Endodermal cell (in vitro differentiated cells): ENCODE measurements at regions not wholly inside any gene's neighbourhood (a gene's known extent, or its start where the extent isn't known, plus 50 kb on each side); places are given as distances from the start of the nearest gene placed in this dataset.

Experiments
- DNase-seq: peaks from one replicate; pipeline ENCODE4 v3.0.0-alpha.2; 2017
- H3K27ac ChIP-seq: 2 replicates; pipeline ENCODE4 v1.5.1; 2013; ENCODE audit warnings: mild to moderate bottlenecking, low read depth, low read length, moderate library complexity
- H3K27me3 ChIP-seq: 2 replicates; pipeline ENCODE4 v1.6.1; 2013; ENCODE audit warnings: mild to moderate bottlenecking, low read length, moderate library complexity; ENCODE audit not compliant: insufficient read depth, control insufficient read depth, poor library complexity, severe bottlenecking
- H3K36me3 ChIP-seq: 2 replicates; pipeline ENCODE4 v1.7.0; 2013; ENCODE audit warnings: mild to moderate bottlenecking, low read length, moderate library complexity; ENCODE audit not compliant: control insufficient read depth, insufficient read depth
- H3K4me1 ChIP-seq: one replicate; pipeline ENCODE4 v1.7.0; 2013; ENCODE audit warnings: low read length; ENCODE audit not compliant: control insufficient read depth, insufficient read depth
- H3K4me3 ChIP-seq: 2 replicates; pipeline ENCODE4 v1.5.1; 2013; ENCODE audit warnings: mild to moderate bottlenecking, low read length, moderate library complexity
- H3K9ac ChIP-seq: 2 replicates; pipeline ENCODE4 v1.6.1; 2013; ENCODE audit warnings: mild to moderate bottlenecking, low read length, moderate library complexity; ENCODE audit not compliant: poor library complexity, severe bottlenecking; ENCODE audit errors: extremely low read depth
- H3K9me3 ChIP-seq: 2 replicates; pipeline ENCODE4 v1.6.1; 2013; ENCODE audit warnings: mild to moderate bottlenecking, low read length, moderate library complexity; ENCODE audit not compliant: control insufficient read depth
- H3K27ac Mint-ChIP-seq: 2 replicates; pipeline ENCODE4 v1.8.0; 2020; ENCODE audit warnings: mixed read lengths
- H3K27me3 Mint-ChIP-seq: 2 replicates; pipeline ENCODE4 v1.8.0; 2021; ENCODE audit warnings: mild to moderate bottlenecking, mixed read lengths; ENCODE audit not compliant: insufficient read depth
- H3K36me3 Mint-ChIP-seq: 2 replicates; pipeline ENCODE4 v1.8.0; 2020; ENCODE audit warnings: low read depth, mixed read lengths
- H3K4me1 Mint-ChIP-seq: 2 replicates; pipeline ENCODE4 v1.8.0; 2020; ENCODE audit warnings: mixed read lengths
- H3K4me3 Mint-ChIP-seq: 2 replicates; pipeline ENCODE4 v1.8.0; 2020; ENCODE audit warnings: mild to moderate bottlenecking, moderate library complexity, mixed read lengths
- H3K9me3 Mint-ChIP-seq: 2 replicates; pipeline ENCODE4 v1.8.0; 2020; ENCODE audit warnings: mild to moderate bottlenecking, mixed read lengths
- WGBS, 2 experiments: methylation state at CpG; one replicate each; pipeline versions ENCODE4 v1.1.5 to v1.1.7; 2013; ENCODE audit warnings: missing lambda C conversion rate in 2 of 2, mixed read lengths in 1 of 2; ENCODE audit not compliant: insufficient coverage in 1 of 2, insufficient read length in 1 of 2; 5-methylcytosine and 5-hydroxymethylcytosine counted together
- TF ChIP-seq, protein P1 (sequence below): fragments of 200-600 bp; sonication (generic); conservative IDR thresholded peaks from 2 replicates; pipeline ENCODE4 v1.5.0; 2021; ENCODE audit warnings: antibody characterized with exemption, mild to moderate bottlenecking

DNA sequence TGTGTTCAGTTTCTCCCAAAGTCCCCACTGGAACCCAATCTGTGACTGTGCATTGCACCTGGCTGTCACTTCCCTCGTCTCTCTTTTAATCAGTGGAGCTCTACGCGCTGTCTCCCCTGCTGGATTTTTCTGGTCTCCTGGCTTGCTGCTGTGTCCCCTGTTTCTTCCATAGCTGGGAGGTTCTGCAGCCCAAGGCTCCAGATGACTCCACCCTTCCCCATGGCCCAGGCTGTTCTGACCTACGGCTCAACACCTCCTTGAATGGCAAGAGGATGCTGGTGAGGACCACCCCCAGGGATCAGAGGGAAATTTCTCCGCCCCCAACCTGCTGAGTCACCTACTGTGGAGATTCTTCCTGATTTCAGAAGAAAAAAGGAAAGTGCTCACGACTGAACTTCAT, 961.4 kb upstream of the ZNF722 start:
- TF ChIP-seq, protein P1, sequence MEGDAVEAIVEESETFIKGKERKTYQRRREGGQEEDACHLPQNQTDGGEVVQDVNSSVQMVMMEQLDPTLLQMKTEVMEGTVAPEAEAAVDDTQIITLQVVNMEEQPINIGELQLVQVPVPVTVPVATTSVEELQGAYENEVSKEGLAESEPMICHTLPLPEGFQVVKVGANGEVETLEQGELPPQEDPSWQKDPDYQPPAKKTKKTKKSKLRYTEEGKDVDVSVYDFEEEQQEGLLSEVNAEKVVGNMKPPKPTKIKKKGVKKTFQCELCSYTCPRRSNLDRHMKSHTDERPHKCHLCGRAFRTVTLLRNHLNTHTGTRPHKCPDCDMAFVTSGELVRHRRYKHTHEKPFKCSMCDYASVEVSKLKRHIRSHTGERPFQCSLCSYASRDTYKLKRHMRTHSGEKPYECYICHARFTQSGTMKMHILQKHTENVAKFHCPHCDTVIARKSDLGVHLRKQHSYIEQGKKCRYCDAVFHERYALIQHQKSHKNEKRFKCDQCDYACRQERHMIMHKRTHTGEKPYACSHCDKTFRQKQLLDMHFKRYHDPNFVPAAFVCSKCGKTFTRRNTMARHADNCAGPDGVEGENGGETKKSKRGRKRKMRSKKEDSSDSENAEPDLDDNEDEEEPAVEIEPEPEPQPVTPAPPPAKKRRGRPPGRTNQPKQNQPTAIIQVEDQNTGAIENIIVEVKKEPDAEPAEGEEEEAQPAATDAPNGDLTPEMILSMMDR, result no peak
- no peak overlapping the region for H3K4me3 ChIP-seq
- no peaks in the 10 kb centered on the region for H3K27me3 ChIP-seq
- Mint-ChIP-seq H3K9me3 (peaks cover 46% of the 10 kb centered on the region), H3K27me3 (no peaks in the 10 kb centered on the region), H3K27ac (no peak overlapping the region), H3K4me3 (no peak overlapping the region), H3K4me1 (no peaks in the 10 kb centered on the region), H3K36me3 (peaks cover 3% of the 10 kb centered on the region)
- DNase-seq, result no peak
- H3K9me3 ChIP-seq, result peaks cover 82% of the 10 kb centered on the region
- no peaks in the 10 kb centered on the region for H3K4me1 ChIP-seq
- 36 to 56% methylated on average over 2 to 6 of the region's 6 CpGs for WGBS, 2 experiments
- H3K9ac ChIP-seq, result no peak overlapping the region
- no peak overlapping the region for H3K27ac ChIP-seq
- H3K36me3 ChIP-seq, result no peaks in the 10 kb centered on the region

DNA sequence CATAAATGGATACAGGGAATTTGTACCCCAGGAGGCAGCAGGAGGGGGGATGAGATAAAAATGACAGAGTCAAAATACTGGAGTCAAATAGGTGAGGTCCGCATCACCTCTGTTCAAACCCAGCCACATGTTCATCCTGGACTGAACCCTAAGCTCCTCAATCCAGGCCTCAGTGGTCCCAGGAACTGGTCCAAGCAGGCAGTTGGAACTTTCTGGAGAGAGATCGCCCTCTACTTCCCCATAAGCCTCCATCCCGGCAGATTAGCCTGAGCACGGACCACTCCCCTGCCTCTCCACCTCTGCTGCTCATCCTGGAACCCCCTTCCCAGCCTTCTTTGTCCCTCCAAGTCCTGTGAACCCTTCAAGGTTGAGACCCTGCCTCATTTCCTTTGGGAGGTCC, 959.7 kb upstream of the ZNF722 start:
- Histone ChIP-seq H3K4me3 (no peak overlapping the region), H3K4me1 (no peaks in the 10 kb centered on the region), H3K36me3 (no peaks in the 10 kb centered on the region), H3K27me3 (no peaks in the 10 kb centered on the region), H3K9me3 (peaks cover 85% of the 10 kb centered on the region), H3K9ac (no peak overlapping the region), H3K27ac (no peak overlapping the region)
- H3K9me3 Mint-ChIP-seq, result peaks cover 28% of the 10 kb centered on the region
- 78 to 100% methylated on average over 1 to 4 of the region's 4 CpGs for WGBS, 2 experiments
- DNase-seq, result no peak
- TF ChIP-seq, protein P1, result no peak
- H3K4me1 Mint-ChIP-seq, result no peaks in the 10 kb centered on the region
- H3K27ac Mint-ChIP-seq, result no peak overlapping the region
- H3K27me3 Mint-ChIP-seq, result no peaks in the 10 kb centered on the region
- H3K36me3 Mint-ChIP-seq, result peaks cover 3% of the 10 kb centered on the region
- H3K4me3 Mint-ChIP-seq, result no peak overlapping the region

DNA sequence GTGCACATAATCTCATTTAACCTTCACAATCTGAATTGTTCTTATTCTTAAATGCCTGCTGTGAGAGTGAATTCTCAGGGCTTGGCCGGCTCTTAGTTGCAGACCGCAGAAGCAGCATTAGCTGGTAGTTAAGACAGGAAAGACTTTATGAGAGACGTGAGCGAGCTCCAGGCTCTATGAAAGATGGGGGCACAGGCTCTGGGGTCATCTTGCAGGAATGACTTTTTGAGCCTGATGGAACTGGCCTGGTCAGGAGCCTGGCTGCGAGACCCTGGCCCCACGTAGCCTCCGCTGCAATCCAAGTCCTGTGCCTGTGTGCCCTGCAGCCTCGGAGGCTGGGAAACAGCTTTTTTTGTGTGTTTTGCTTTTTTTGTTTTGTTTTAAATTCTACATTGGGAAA, 958.8 kb upstream of the ZNF722 start:
- no peak overlapping the region for H3K9ac ChIP-seq
- no peaks in the 10 kb centered on the region for H3K4me1 Mint-ChIP-seq
- H3K27me3 Mint-ChIP-seq, result no peaks in the 10 kb centered on the region
- H3K4me3 Mint-ChIP-seq, result no peak overlapping the region
- TF ChIP-seq, protein P1, result no peak
- peaks cover 88% of the 10 kb centered on the region for H3K9me3 ChIP-seq
- no peaks in the 10 kb centered on the region for H3K36me3 ChIP-seq
- DNase-seq, result no peak
- H3K36me3 Mint-ChIP-seq, result peaks cover 3% of the 10 kb centered on the region
- WGBS, 2 experiments, result 70 to 88% methylated on average over 2 to 8 of the region's 8 CpGs
- H3K4me1 ChIP-seq, result no peaks in the 10 kb centered on the region
- no peak overlapping the region for H3K27ac ChIP-seq
- H3K27ac Mint-ChIP-seq, result no peak overlapping the region
- H3K9me3 Mint-ChIP-seq, result peaks cover 21% of the 10 kb centered on the region
- H3K27me3 ChIP-seq, result no peaks in the 10 kb centered on the region
- H3K4me3 ChIP-seq, result no peak overlapping the region
